PFSK-1 (cell line): ENCODE measurements at regions not wholly inside any gene's neighbourhood (a gene's known extent, or its start where the extent isn't known, plus 50 kb on each side); places are given as distances from the start of the nearest gene placed in this dataset.

ENCODE experiments used
- FOXP2 ChIP-seq: optimal IDR thresholded peaks from 2 replicates; pipeline ENCODE3; 2011; ENCODE audit warnings: borderline replicate concordance, control low read depth, inconsistent platforms; ENCODE audit not compliant: insufficient read depth; ENCODE audit errors: extremely low read length, extremely low read depth
- POLR2AphosphoS5 ChIP-seq: IDR thresholded peaks from 2 replicates; pipeline ENCODE4 v1.6.1; 2012; ENCODE audit warnings: low read depth, mild to moderate bottlenecking, control low read depth, low read length, moderate library complexity
- REST ChIP-seq, 2 experiments: IDR thresholded peaks; 2 replicates each; pipeline versions ENCODE4 v1.6.1 to v1.8.0; 2011 to 2012; ENCODE audit warnings: low read depth in 2 of 2, low read length in 2 of 2, control low read depth in 1 of 2, inconsistent platforms in 1 of 2, mild to moderate bottlenecking in 1 of 2, moderate library complexity in 1 of 2; ENCODE audit not compliant: insufficient read depth in 1 of 2
- SIN3A ChIP-seq: IDR thresholded peaks from 2 replicates; pipeline ENCODE4 v1.6.1; 2012; ENCODE audit warnings: mild to moderate bottlenecking, low read length, moderate library complexity, borderline replicate concordance; ENCODE audit not compliant: insufficient read depth
- TAF1 ChIP-seq: IDR thresholded peaks from 2 replicates; pipeline ENCODE4 v1.6.1; 2012; ENCODE audit warnings: low read length, control low read depth, borderline replicate concordance; ENCODE audit not compliant: insufficient read depth

- TF ChIP-seq SIN3A: no peak
- no peak for TF ChIP-seq FOXP2
- TF ChIP-seq REST (IDR thresholded peaks at IDR 0.05; ENCODE audit: insufficient read depth in 1 of 2, low read depth in 2 of 2, low read length in 2 of 2): no peak
- TF ChIP-seq TAF1: no peak
- TF ChIP-seq POLR2AphosphoS5: no peak
Measured at GRCh38 chr12:115687094-115687493, 590.4 kb downstream of the MED13L start.

GRCh38 chr12:115683240-115683780 lies 594.2 kb downstream of the MED13L start:
- TF ChIP-seq FOXP2: no peak

DNA sequence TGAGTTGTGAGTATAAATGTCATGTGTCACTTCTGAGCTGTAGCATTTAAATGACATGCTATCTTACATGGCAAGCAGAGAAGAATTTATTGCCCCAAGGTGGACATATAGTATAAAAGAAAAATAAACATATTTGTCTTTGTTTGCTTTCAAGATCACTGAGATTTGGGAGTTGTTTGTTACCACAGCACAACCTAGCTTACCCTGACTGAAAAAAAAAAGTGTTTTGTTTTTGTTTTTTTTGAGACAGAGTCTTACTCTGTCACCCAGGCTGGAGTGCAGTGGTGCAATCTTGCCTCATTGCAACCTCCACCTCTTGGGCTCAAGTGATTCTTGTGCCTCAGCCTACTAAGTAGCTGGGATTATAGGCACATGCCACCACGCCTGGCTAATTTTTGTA lies 596.5 kb downstream of the MED13L start:
- TF ChIP-seq TAF1: no peak
- TF ChIP-seq SIN3A: no peak
- no peak for TF ChIP-seq POLR2AphosphoS5
- no peak for TF ChIP-seq REST (IDR thresholded peaks at IDR 0.05; ENCODE audit: insufficient read depth in 1 of 2, low read depth in 2 of 2, low read length in 2 of 2)
- TF ChIP-seq FOXP2: no peak

- no peak for TF ChIP-seq POLR2AphosphoS5
- no peak for TF ChIP-seq REST (IDR thresholded peaks at IDR 0.05; ENCODE audit: insufficient read depth in 1 of 2, low read depth in 2 of 2, low read length in 2 of 2)
- no peak for TF ChIP-seq FOXP2
- no peak for TF ChIP-seq TAF1
- TF ChIP-seq SIN3A: no peak
Measured at GRCh38 chr12:115672506-115673080, 604.9 kb downstream of the MED13L start.

DNA sequence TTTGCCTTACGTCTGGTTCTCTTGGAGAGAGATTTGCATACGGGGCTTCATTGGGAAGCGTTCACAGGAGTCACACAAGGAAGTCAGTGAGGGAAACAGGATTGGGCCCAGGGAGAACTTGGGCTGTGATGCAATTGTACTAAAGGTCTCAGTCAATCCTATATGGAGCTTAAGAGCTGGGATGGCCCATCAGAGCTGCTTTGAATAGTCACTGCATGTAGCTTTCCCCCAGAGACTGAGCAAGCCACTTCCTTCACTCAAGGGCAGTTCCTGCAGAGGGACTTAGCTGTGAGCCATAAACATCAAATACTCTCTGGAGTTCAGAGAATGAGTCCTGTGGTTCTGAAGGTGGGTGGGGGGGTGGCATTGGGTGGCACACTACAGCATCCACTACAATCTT lies 605.4 kb downstream of the MED13L start:
- TF ChIP-seq REST (IDR thresholded peaks at IDR 0.05; ENCODE audit: insufficient read depth in 1 of 2, low read depth in 2 of 2, low read length in 2 of 2): no peak
- no peak for TF ChIP-seq SIN3A
- TF ChIP-seq FOXP2: no peak
- no peak for TF ChIP-seq TAF1
- TF ChIP-seq POLR2AphosphoS5: no peak
